Heart left ventricle (tissue), 13 donors: ENCODE measurements at regions not wholly inside any gene's neighbourhood (a gene's known extent, or its start where the extent isn't known, plus 50 kb on each side); places are given as distances from the start of the nearest gene placed in this dataset.

ENCODE experiments used
- POLR2A ChIP-seq, 2 donors: fragments of 450-650 bp; IDR thresholded peaks; one replicate each; pipeline ENCODE4 v1.6.1; 2017; ENCODE audit warnings: antibody characterized with exemption in 2 of 2, mild to moderate bottlenecking in 2 of 2, moderate library complexity in 2 of 2
- TF ChIP-seq, protein P1 (sequence below), 12 donors: fragments of 200-600 bp; sonication (generic) in 4 of 12; IDR thresholded peaks; one replicate each; pipeline versions ENCODE4 v1.5.0 to v1.8.0; 2018 to 2022; ENCODE audit warnings: antibody characterized with exemption in 12 of 12, mild to moderate bottlenecking in 5 of 12
- donor health status: ischemic (EF 13 %, LVEDD 7.1; RV severe dilation, severe dysfunction).
- donor health status: DM: no; HTN: yes; CAD: no.
- donor health status: DM: no; HTN: no; CAD: no.
- donor health status: ischemic (EF 25% LVEDD 6.9; RV normal size, moderate dysfunction).
- donor health status: ischemic (EF 25% LVEDD 5.7; RV mildly dilated, moderate dysfunction).
- donor health status: ischemic (EF 35%, LVEDD 5.7; RV mildly dilated, moderate dysfunction).
- donor health status: nonischemic (EF 11% LVEDD 7.7; RV severe dilation, severe dysfunction).
- donor health status: DM: yes; HTN: yes; CAD: no.
- donor health status: PGD.
- donor health status: ischemic (EF 29% LVEDD 5.4; RV normal size, mild dysfunction).
- donor health status: nonischemic (EF 23%, LVEDD 6.1; RV moderate dilation, normal function).

DNA sequence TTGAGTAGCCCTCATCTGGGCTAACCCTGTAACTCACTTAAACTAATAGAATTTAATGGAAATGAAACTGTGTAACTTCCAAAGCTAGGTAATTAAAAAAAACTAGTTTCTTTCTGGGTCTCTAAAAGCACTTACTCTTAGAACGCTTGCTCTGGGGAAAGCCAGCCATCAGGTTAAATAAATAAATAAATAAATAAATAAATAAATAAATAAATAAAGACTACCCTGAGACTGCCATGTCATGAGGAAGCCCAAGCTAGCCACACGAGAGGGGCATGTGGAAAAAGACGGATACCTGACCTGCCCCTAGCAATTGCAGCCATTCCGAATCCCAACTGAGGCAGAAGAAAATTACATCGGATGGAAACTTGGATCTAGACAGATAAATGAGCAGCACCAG, 51.3 kb upstream of the FER start:
- TF ChIP-seq, protein P1, sequence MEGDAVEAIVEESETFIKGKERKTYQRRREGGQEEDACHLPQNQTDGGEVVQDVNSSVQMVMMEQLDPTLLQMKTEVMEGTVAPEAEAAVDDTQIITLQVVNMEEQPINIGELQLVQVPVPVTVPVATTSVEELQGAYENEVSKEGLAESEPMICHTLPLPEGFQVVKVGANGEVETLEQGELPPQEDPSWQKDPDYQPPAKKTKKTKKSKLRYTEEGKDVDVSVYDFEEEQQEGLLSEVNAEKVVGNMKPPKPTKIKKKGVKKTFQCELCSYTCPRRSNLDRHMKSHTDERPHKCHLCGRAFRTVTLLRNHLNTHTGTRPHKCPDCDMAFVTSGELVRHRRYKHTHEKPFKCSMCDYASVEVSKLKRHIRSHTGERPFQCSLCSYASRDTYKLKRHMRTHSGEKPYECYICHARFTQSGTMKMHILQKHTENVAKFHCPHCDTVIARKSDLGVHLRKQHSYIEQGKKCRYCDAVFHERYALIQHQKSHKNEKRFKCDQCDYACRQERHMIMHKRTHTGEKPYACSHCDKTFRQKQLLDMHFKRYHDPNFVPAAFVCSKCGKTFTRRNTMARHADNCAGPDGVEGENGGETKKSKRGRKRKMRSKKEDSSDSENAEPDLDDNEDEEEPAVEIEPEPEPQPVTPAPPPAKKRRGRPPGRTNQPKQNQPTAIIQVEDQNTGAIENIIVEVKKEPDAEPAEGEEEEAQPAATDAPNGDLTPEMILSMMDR (IDR thresholded peaks at IDR 0.05) = no peak
- no peak for TF ChIP-seq POLR2A (IDR thresholded peaks at IDR 0.05)
